ENCODE measurements at regions not wholly inside any gene's neighbourhood (a gene's known extent, or its start where the extent isn't known, plus 50 kb on each side); places are given as distances from the start of the nearest gene placed in this dataset.

- Histone ChIP-seq H3K9me3 (no peaks in the 10 kb centered on the region), H3K27me3 (no peaks in the 10 kb centered on the region), H3K27ac (no peak overlapping the region), H3K4me1 (no peaks in the 10 kb centered on the region), H3K4me3 (no peak overlapping the region), H3K36me3 (no peaks in the 10 kb centered on the region)
- TF ChIP-seq CTCF (IDR thresholded peaks at IDR 0.05): no peak
- no peak for TF ChIP-seq POLR2A (IDR thresholded peaks at IDR 0.05)
- no peak for DNase-seq
These were observed 1023.7 kb downstream of the FSCB start for GRCh38 chr14:43483415-43483814.

GRCh38 chr14:43481864-43482263, 1025.2 kb downstream of the FSCB start:
- Histone ChIP-seq H3K4me1 (no peaks in the 10 kb centered on the region), H3K9me3 (no peaks in the 10 kb centered on the region), H3K4me3 (no peak overlapping the region), H3K36me3 (no peaks in the 10 kb centered on the region), H3K27ac (no peak overlapping the region), H3K27me3 (no peaks in the 10 kb centered on the region)
- DNase-seq: no peak
- TF ChIP-seq CTCF (IDR thresholded peaks at IDR 0.05): no peak
- TF ChIP-seq POLR2A (IDR thresholded peaks at IDR 0.05): no peak

GRCh38 chr14:43480976-43481375, 1026.1 kb downstream of the FSCB start:
- H3K4me1 ChIP-seq: no peaks in the 10 kb centered on the region
- no peak overlapping the region for H3K4me3 ChIP-seq
- no peak overlapping the region for H3K27ac ChIP-seq
- H3K36me3 ChIP-seq: no peaks in the 10 kb centered on the region
- TF ChIP-seq CTCF (IDR thresholded peaks at IDR 0.05) (no peak), POLR2A (IDR thresholded peaks at IDR 0.05) (no peak)
- DNase-seq: no peak
- no peaks in the 10 kb centered on the region for H3K9me3 ChIP-seq
- H3K27me3 ChIP-seq: no peaks in the 10 kb centered on the region

GRCh38 chr14:43479596-43480195, 1027.4 kb downstream of the FSCB start:
- no peaks in the 10 kb centered on the region for H3K27me3 ChIP-seq

GRCh38 chr14:43476822-43477221, 1030.3 kb downstream of the FSCB start:
- Histone ChIP-seq H3K9me3 (no peaks in the 10 kb centered on the region), H3K27ac (no peak overlapping the region), H3K36me3 (no peaks in the 10 kb centered on the region), H3K27me3 (no peaks in the 10 kb centered on the region), H3K4me3 (no peak overlapping the region), H3K4me1 (no peaks in the 10 kb centered on the region)
- DNase-seq: no peak
- TF ChIP-seq CTCF (IDR thresholded peaks at IDR 0.05) (no peak), POLR2A (IDR thresholded peaks at IDR 0.05) (no peak)

More at GRCh38 chr14:43479596-43480195, 1027.4 kb downstream of the FSCB start:
- TF ChIP-seq CTCF (IDR thresholded peaks at IDR 0.05) (no peak), POLR2A (IDR thresholded peaks at IDR 0.05) (no peak)
- Histone ChIP-seq H3K4me3 (no peak overlapping the region), H3K27ac (no peak overlapping the region), H3K4me1 (no peaks in the 10 kb centered on the region), H3K9me3 (no peaks in the 10 kb centered on the region), H3K36me3 (no peaks in the 10 kb centered on the region)
- no peak for DNase-seq

GRCh38 chr14:43475757-43476156, 1031.3 kb downstream of the FSCB start:
- TF ChIP-seq POLR2A (IDR thresholded peaks at IDR 0.05) (no peak), CTCF (IDR thresholded peaks at IDR 0.05) (no peak)
- no peaks in the 10 kb centered on the region for H3K9me3 ChIP-seq
- no peaks in the 10 kb centered on the region for H3K4me1 ChIP-seq
- H3K27me3 ChIP-seq: no peaks in the 10 kb centered on the region
- DNase-seq: no peak
- H3K27ac ChIP-seq: no peak overlapping the region
- H3K4me3 ChIP-seq: no peak overlapping the region
- no peaks in the 10 kb centered on the region for H3K36me3 ChIP-seq
